Ishikawa (cell line): ENCODE measurements at regions not wholly inside any gene's neighbourhood (a gene's known extent, or its start where the extent isn't known, plus 50 kb on each side); places are given as distances from the start of the nearest gene placed in this dataset.

Source experiments
- CEBPB ChIP-seq: IDR thresholded peaks from 2 replicates; pipeline ENCODE4 v1.6.1; 2012
- EP300 ChIP-seq: IDR thresholded peaks from 2 replicates; pipeline ENCODE4 v1.6.1; 2012; ENCODE audit warnings: borderline replicate concordance
- MAX ChIP-seq: IDR thresholded peaks from 2 replicates; pipeline ENCODE4 v1.6.1; 2012
- RAD21 ChIP-seq: IDR thresholded peaks from 2 replicates; pipeline ENCODE4 v1.6.1; 2012; ENCODE audit warnings: low read depth
- REST ChIP-seq: IDR thresholded peaks from 2 replicates; pipeline ENCODE4 v1.6.1; 2012; ENCODE audit warnings: low read depth, mild to moderate bottlenecking
- TAF1 ChIP-seq: IDR thresholded peaks from 2 replicates; pipeline ENCODE4 v1.6.1; 2012; ENCODE audit warnings: low read depth, mild to moderate bottlenecking
- TCF12 ChIP-seq: IDR thresholded peaks from 2 replicates; pipeline ENCODE4 v1.6.1; 2012; ENCODE audit warnings: low read depth
- USF1 ChIP-seq: IDR thresholded peaks from 2 replicates; pipeline ENCODE4 v1.6.1; 2012
- YY1 ChIP-seq: IDR thresholded peaks from 2 replicates; pipeline ENCODE4 v1.6.1; 2012; ENCODE audit warnings: low read depth

- TF ChIP-seq RAD21 (no peak), EP300 (no peak), TAF1 (no peak), YY1 (no peak), USF1 (no peak), MAX (no peak), REST (no peak), CEBPB (no peak), TCF12 (no peak)
Observed at GRCh38 chr9:31824860-31825259, 559.6 kb upstream of the ACO1 start.
